ENCODE measurements at regions not wholly inside any gene's neighbourhood (a gene's known extent, or its start where the extent isn't known, plus 50 kb on each side); places are given as distances from the start of the nearest gene placed in this dataset.
A peak's percentile ranks its signal among the peaks of the same experiment; 100 is the strongest.

DNA sequence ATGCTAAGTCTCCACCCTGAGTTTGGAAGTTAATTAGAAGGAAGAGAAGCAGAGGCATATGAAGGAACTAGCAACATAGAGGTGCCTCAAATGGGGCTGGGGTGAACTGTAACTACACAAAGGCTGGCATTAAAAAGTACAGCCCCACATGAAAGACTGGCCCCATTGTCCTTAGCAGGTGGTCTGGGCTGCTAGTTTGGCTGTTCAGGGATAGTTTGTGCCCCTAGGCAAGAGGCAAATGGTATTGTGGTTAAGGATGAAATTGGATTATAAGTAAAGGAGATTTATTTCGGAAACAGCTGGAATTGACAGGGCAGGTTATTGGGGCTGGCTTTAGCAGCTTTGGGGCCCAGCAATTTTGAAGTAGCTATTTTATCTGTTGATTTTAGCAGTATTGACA, 365.7 kb upstream of the TNP1 start:
- no peak overlapping the region for H3K4me3 ChIP-seq (ENCODE audit: low read depth, low read length)
- no peak for TF ChIP-seq CTCF (conservative IDR thresholded peaks at IDR 0.05; ENCODE audit: low read depth, low read length)
- no peak for DNase-seq (ENCODE audit: low read depth)

DNA sequence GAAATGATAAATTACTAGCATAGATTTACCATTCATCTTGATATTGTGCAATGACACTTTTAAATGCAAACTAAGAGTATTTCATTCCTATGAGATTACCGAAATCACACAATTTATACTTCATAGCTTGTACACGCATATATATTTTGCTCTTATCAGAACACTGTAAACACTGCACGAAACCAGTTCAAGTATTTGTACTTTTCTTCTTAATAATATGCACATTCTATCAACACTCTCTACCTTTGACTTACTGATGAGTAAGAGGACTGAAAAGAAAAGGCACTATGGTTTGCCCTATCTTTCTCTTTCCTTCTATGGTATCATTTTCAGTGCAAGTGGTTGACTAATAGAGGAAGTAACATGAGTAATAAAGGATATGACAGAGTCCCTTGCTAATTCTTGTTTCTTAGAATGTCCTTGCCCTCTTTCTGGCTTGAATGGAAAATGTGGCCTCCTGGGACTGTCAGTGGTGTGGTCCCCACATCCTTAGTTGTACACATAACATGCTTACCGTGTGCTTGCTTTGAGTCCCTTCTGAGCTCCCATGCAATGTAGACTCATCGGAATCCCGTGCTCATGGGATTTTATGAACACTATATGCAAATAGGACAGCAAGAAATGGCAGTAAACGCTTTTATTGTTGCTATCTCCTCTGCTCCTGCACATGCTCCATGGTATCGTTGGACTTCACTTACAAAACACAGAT, 363.5 kb upstream of the TNP1 start:
- no peak for TF ChIP-seq CTCF (conservative IDR thresholded peaks at IDR 0.05; ENCODE audit: low read depth, low read length)
- peak; percentile 70 for DNase-seq (ENCODE audit: low read depth)

GRCh38 chr2:217222309-217222910, 362.5 kb upstream of the TNP1 start:
- no peak overlapping the region for H3K4me3 ChIP-seq (ENCODE audit: low read depth, low read length)
- DNase-seq (ENCODE audit: low read depth) = no peak
- no peak for TF ChIP-seq CTCF (conservative IDR thresholded peaks at IDR 0.05; ENCODE audit: low read depth, low read length)

More for the DNA sequence above, 363.5 kb upstream of the TNP1 start:
- H3K4me3 ChIP-seq (ENCODE audit: low read depth, low read length) = no peak overlapping the region

DNA sequence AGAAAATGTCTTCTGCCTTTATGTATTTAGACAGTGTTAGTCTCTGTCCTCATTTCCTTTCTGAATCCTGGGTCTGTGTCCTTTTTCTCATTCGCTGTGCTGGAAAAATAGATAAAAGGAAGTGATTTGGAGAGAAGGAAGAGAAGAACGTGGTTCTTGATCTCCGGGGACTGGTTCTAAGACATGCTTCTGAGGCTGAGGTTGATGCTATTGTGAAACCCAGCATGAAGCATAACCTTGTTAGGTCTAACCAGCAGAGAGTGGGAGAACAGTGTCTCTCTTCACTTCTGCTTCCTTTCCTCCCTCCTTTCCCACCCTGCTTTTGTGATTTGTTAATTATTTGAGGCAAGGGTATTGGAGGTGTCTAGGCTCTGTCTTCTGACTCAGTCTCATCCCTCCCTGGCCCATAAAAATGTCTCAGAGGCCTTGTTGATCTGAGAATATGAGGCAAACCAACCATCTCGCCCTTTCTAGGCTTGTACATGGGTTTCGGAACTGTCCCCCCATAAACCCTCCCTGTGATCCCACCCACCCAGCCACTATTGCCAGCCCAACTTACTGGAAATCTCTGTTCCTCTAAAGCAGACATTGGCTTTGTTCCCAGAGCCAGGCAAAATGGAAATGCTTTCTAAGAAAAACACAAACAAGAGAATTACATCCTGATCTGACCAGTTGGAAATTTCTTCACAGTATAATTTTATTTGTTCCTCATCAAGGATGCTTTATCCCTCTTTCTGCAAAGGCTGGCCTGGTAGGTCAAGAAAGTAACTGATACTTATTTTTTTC, 360.6 kb upstream of the TNP1 start:
- TF ChIP-seq CTCF (conservative IDR thresholded peaks at IDR 0.05; ENCODE audit: low read depth, low read length) = no peak
- DNase-seq (ENCODE audit: low read depth) = no peak
- H3K4me3 ChIP-seq (ENCODE audit: low read depth, low read length) = no peak overlapping the region

DNA sequence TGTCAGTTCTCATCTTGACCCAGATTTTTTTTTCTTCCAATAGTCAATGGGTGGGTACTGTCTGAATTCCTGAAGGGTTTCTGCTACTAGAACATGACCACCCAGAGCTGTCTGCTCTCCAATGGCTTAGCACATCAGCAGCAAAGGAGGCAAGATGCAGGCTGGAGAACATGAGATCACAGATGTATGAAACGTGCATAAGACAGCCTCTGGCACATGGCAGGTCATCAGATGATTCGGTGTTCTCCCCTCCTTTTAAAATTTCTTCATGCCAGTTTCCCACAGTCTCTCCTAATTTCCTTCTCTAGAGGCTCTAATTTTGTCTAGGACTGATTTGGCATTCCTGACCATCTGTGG, 359.3 kb upstream of the TNP1 start:
- no peak overlapping the region for H3K4me3 ChIP-seq (ENCODE audit: low read depth, low read length)
- no peak for TF ChIP-seq CTCF (conservative IDR thresholded peaks at IDR 0.05; ENCODE audit: low read depth, low read length)
- no peak for DNase-seq (ENCODE audit: low read depth)

DNA sequence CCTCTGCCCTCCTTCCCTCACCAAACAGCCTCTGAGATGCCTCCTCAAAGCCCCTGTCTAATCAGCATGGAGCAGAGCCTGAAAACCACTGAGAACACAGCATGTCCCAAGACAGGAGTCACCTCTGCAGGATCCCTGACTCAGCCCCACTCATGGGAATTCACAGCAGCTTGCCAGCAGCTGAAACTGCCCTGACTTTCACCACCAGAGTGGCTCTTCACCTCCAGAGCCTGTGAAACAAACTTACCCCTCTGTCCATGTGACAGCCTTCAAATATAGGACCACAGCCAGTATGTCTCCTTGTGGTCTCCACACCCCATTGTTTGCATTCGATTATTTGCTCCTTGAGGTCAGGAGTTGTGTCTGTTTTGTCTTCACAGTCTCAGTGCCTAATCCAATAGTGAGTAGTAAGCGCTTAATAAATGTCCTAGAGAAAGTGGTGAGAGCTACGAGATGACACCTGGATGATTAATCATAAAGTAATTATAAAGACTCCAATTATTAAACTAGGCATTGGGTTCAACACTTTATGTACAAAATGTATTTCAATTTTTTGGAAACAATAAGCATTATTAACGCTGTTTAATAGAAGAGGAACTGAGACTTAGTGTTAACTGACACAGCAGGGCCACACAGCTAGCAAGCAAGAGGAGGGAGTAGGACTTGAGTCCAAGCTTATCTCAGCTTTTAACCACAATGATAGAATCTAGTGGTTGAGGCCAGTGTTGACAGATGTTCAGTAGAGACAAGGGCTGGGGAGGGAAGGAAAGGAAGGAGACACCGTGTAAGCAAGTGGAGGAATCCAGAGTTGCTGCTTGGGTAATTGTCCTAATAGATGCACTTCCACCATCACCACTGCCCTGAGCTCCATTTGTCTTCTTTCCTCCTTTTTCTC, 358.7 kb upstream of the TNP1 start:
- DNase-seq (ENCODE audit: low read depth) = no peak

More for the DNA sequence above, 358.7 kb upstream of the TNP1 start:
- no peak for TF ChIP-seq CTCF (conservative IDR thresholded peaks at IDR 0.05; ENCODE audit: low read depth, low read length)
- H3K4me3 ChIP-seq (ENCODE audit: low read depth, low read length) = no peak overlapping the region

Measured in epithelial cell of proximal tubule (primary cell).